ENCODE measurements at regions not wholly inside any gene's neighbourhood (a gene's known extent, or its start where the extent isn't known, plus 50 kb on each side); places are given as distances from the start of the nearest gene placed in this dataset.

- TF ChIP-seq REST (IDR thresholded peaks at IDR 0.05; ENCODE audit: unreplicated experiment): no peak
- TF ChIP-seq JUNB (IDR thresholded peaks at IDR 0.05; ENCODE audit: unreplicated experiment): no peak
- no peak for TF ChIP-seq STAT1 (IDR thresholded peaks at IDR 0.05; ENCODE audit: unreplicated experiment)
Observed at GRCh38 chr16:9362604-9363003, 271.2 kb downstream of the HAPSTR1 start (continued).

- H3K27me3 ChIP-seq (ENCODE audit: insufficient read depth): no peaks in the 10 kb centered on the region
- Mint-ChIP-seq H3K27ac (no peak overlapping the region), H3K36me3 (ENCODE audit: low read depth) (no peaks in the 10 kb centered on the region), H3K4me3 (no peak overlapping the region), H3K27me3 (ENCODE audit: insufficient read depth, low read depth, poor library complexity) (no peaks in the 10 kb centered on the region), H3K9me3 (0 out of 3 replicates have a peak, but pooled peaks cover 3% of the 10 kb centered on the region), H3K4me1 (no peaks in the 10 kb centered on the region)
- no peaks in the 10 kb centered on the region for H3F3A ChIP-seq (replicated peaks; ENCODE audit: low read depth)
- H3K27ac ChIP-seq (ENCODE audit: low read depth): no peak overlapping the region
- H4K20me1 ChIP-seq (replicated peaks; ENCODE audit: insufficient read depth): no peaks in the 10 kb centered on the region; the same call in 1 of the 2 replicates
- no peaks in the 10 kb centered on the region for H3K4me1 ChIP-seq (ENCODE audit: insufficient read depth)
- no peak overlapping the region for H3K4me2 ChIP-seq
- H2AFZ ChIP-seq: no peak overlapping the region
- H3K9me2 ChIP-seq (ENCODE audit: insufficient read depth): 0 out of 2 replicates have a peak, but pooled peaks cover 10% of the 10 kb centered on the region
- H3K79me2 ChIP-seq (replicated peaks; ENCODE audit: insufficient read depth): no peaks in the 10 kb centered on the region
- no peak for DNase-seq (ENCODE audit: low spot score)
- H3K36me3 ChIP-seq (ENCODE audit: insufficient read depth): no peaks in the 10 kb centered on the region
- no peak overlapping the region for H3K4me3 ChIP-seq
- ATAC-seq: no peak
- TF ChIP-seq EZH2 (IDR thresholded peaks at IDR 0.05; ENCODE audit: low read depth, unreplicated experiment) (no peak), ZNF114 (CRISPR knock-in tag; IDR thresholded peaks at IDR 0.05) (no peak), EZH2phosphoT487 (IDR thresholded peaks at IDR 0.05; ENCODE audit: unreplicated experiment) (no peak), STAT1 (IDR thresholded peaks at IDR 0.05; ENCODE audit: unreplicated experiment) (no peak), POLR2AphosphoS5 (IDR thresholded peaks at IDR 0.05; ENCODE audit: low read depth) (no peak), NANOG (IDR thresholded peaks at IDR 0.05; ENCODE audit: borderline replicate concordance) (no peak), ZNF331 (CRISPR knock-in tag; IDR thresholded peaks at IDR 0.05; ENCODE audit: low read depth) (no peak), ZNF462 (CRISPR knock-in tag; IDR thresholded peaks at IDR 0.05) (no peak), REST (IDR thresholded peaks at IDR 0.05; ENCODE audit: unreplicated experiment) (no peak), ETS1 (IDR thresholded peaks at IDR 0.05) (no peak), JUNB (IDR thresholded peaks at IDR 0.05; ENCODE audit: unreplicated experiment) (no peak)
Observed at GRCh38 chr16:9363520-9363919, 272.1 kb downstream of the HAPSTR1 start.
